K562 (cell line): ENCODE measurements at regions not wholly inside any gene's neighbourhood (a gene's known extent, or its start where the extent isn't known, plus 50 kb on each side); places are given as distances from the start of the nearest gene placed in this dataset.

ENCODE experiments used
- ATAC-seq: fragments of 200-7000 bp; cut with Tn5 transposase; 3 replicates; pipeline ENCODE4 v1.9.1; 2020; ENCODE audit warnings: moderate library complexity
- BruUV-seq: library from RNA; stranded (reverse); fragments of 400-500 nt; replicated peaks from 2 replicates; lab custom pipeline; 2021; lab: Mats Ljungman, UMichigan
- CTCF ChIA-PET: fragments of 300-600 bp; formaldehyde crosslinking; extraction: SDS; loops from one replicate; lab custom pipeline; 2021; ENCODE audit warnings: low intra/inter-chr PET ratio; lab: Yijun Ruan, JAX
- POLR2A ChIA-PET: fragments of 300-600, 350-650 bp; sonication (Branson Sonifier 250); formaldehyde crosslinking; extraction: SDS; loops from one replicate; lab custom pipeline; 2021; ENCODE audit warnings: antibody characterized with exemption, inconsistent platforms; lab: Yijun Ruan, JAX
- DNase-seq, 4 experiments: peaks; one replicate each; pipeline versions ENCODE4 v3.0.0 to v3.0.0-alpha.2; 2011 to 2018; ENCODE audit warnings: low spot score in 3 of 4, mixed read lengths in 3 of 4; ENCODE audit errors: extremely low read depth in 1 of 4
- FAIRE-seq: peaks from 2 replicates; lab custom pipeline; 2011; peaks lifted over from hg19 to GRCh38; lab: Jason Lieb, UNC
- H2AFZ ChIP-seq: 2 replicates; pipeline ENCODE4 v1.6.0; 2011; ENCODE audit warnings: low read depth, low read length, control low read depth, inconsistent platforms
- H3K27ac ChIP-seq: fragments of 200-600 bp; 3 replicates; pipeline ENCODE4 v1.8.0; 2011; ENCODE audit warnings: low read depth, mild to moderate bottlenecking, control low read depth, inconsistent platforms, low read length, moderate library complexity, mixed read lengths; ENCODE audit errors: extremely low read depth
- H3K27me3 ChIP-seq, 2 experiments: fragments of 300-600 bp in 1 of 2; 2 replicates in 1 of 2; 3 replicates in 1 of 2; pipeline versions ENCODE4 v1.6.0 to v1.8.0; 2011; ENCODE audit warnings: inconsistent platforms in 2 of 2, low read length in 2 of 2, mild to moderate bottlenecking in 1 of 2, mixed read lengths in 1 of 2, moderate library complexity in 1 of 2; ENCODE audit not compliant: control insufficient read depth in 2 of 2, insufficient read depth in 2 of 2
- H3K36me3 ChIP-seq: fragments of 300-600 bp; 3 replicates; pipeline ENCODE4 v1.8.0; 2011; ENCODE audit warnings: mild to moderate bottlenecking, low read length, inconsistent platforms; ENCODE audit not compliant: control insufficient read depth, insufficient read depth
- H3K4me1 ChIP-seq, 2 experiments: fragments of 200-600 bp in 1 of 2; replicated peaks in 1 of 2; 2 replicates in 1 of 2; 3 replicates in 1 of 2; pipeline versions ENCODE4 v1.5.1 to v1.8.0; 2011; ENCODE audit warnings: inconsistent platforms in 2 of 2, low read length in 2 of 2, mild to moderate bottlenecking in 1 of 2, mixed read lengths in 1 of 2, moderate library complexity in 1 of 2; ENCODE audit not compliant: control insufficient read depth in 2 of 2, insufficient read depth in 2 of 2
- H3K4me2 ChIP-seq: 2 replicates; pipeline ENCODE4 v1.6.1; 2011; ENCODE audit warnings: low read length, control low read depth, inconsistent platforms, mixed read lengths; ENCODE audit not compliant: insufficient read depth
- H3K4me3 ChIP-seq: fragments of 200-600 bp; sonication (generic), shearing (Covaris generic); 2 replicates; pipeline ENCODE4 v1.5.1; 2016; ENCODE audit warnings: control low read depth, inconsistent platforms
- H3K79me2 ChIP-seq: fragments of 200-600 bp; 3 replicates; pipeline ENCODE4 v1.8.0; 2011; ENCODE audit warnings: low read length, inconsistent platforms; ENCODE audit not compliant: control insufficient read depth, insufficient read depth
- H3K9ac ChIP-seq, 2 experiments: 2 replicates each; pipeline versions ENCODE4 v1.6.0 to v1.6.1; 2011; ENCODE audit warnings: low read depth in 2 of 2, low read length in 2 of 2, control low read depth in 1 of 2, inconsistent platforms in 1 of 2, mild to moderate bottlenecking in 1 of 2, mixed read lengths in 1 of 2; ENCODE audit not compliant: insufficient read depth in 1 of 2
- H3K9me1 ChIP-seq: one replicate; pipeline ENCODE4 v1.6.0; 2011; ENCODE audit warnings: inconsistent platforms, mild to moderate bottlenecking, low read length, moderate library complexity; ENCODE audit not compliant: control insufficient read depth, insufficient read depth
- H3K9me3 ChIP-seq: replicated peaks from 2 replicates; pipeline ENCODE4 v1.5.1; 2011; ENCODE audit warnings: low read depth, low read length, inconsistent platforms; ENCODE audit not compliant: control insufficient read depth, insufficient read depth
- H4K20me1 ChIP-seq: replicated peaks from 2 replicates; pipeline ENCODE4 v1.6.1; 2011; ENCODE audit warnings: low read length, inconsistent platforms, mixed read lengths; ENCODE audit not compliant: control insufficient read depth, insufficient read depth
- ARID1B ChIP-seq: fragments of 450-650 bp; IDR thresholded peaks from 2 replicates; pipeline ENCODE4 v1.6.1; 2016; ENCODE audit warnings: antibody characterized with exemption, mild to moderate bottlenecking, inconsistent platforms
- CBFA2T3 ChIP-seq: fragments of 450-650 bp; IDR thresholded peaks from 2 replicates; pipeline ENCODE4 v1.6.1; 2017
- DPF2 ChIP-seq: fragments of 450-650 bp; IDR thresholded peaks from 2 replicates; pipeline ENCODE4 v1.6.1; 2016
- ELF1 ChIP-seq: fragments of 200-800 bp; sonication (Bioruptor generic); IDR thresholded peaks from 2 replicates; pipeline ENCODE4 v1.6.1; 2016; ENCODE audit warnings: missing genetic modification characterization, missing compliant biosample characterization
- GATA2 ChIP-seq: sonication (generic); formaldehyde crosslinking; IDR thresholded peaks from 2 replicates; pipeline ENCODE4 v1.4.0; 2020; ENCODE audit warnings: mild to moderate bottlenecking, missing genetic modification reagents
- HDAC2 ChIP-seq: fragments of 450-650 bp; IDR thresholded peaks from 2 replicates; pipeline ENCODE4 v1.6.1; 2016; ENCODE audit warnings: mild to moderate bottlenecking
- HOXB6 ChIP-seq: fragments of 250-450 bp; sonication (Bioruptor Pico); IDR thresholded peaks from 2 replicates; pipeline ENCODE4 v1.5.1; 2022; ENCODE audit warnings: mild to moderate bottlenecking, borderline replicate concordance
- JUND ChIP-seq, 2 experiments: IDR thresholded peaks; 2 replicates in 1 of 2; 3 replicates in 1 of 2; pipeline ENCODE4 v1.6.1; 2011; ENCODE audit warnings: borderline replicate concordance in 2 of 2, low read depth in 2 of 2, low read length in 2 of 2, improper control_type of control experiment in 1 of 2, missing biosample characterization in 1 of 2, missing genetic modification characterization in 1 of 2, missing genetic modification reagents in 1 of 2
- NBN ChIP-seq: fragments of 450-650 bp; IDR thresholded peaks from 2 replicates; pipeline ENCODE4 v1.6.1; 2016; ENCODE audit warnings: low read depth, mild to moderate bottlenecking
- NFIC ChIP-seq: fragments of 450-650 bp; IDR thresholded peaks from 2 replicates; pipeline ENCODE4 v1.6.1; 2017; ENCODE audit warnings: mild to moderate bottlenecking, inconsistent platforms
- RCOR1 ChIP-seq, 2 experiments: IDR thresholded peaks; 2 replicates each; pipeline ENCODE4 v1.6.1; 2012; ENCODE audit warnings: low read depth in 2 of 2, low read length in 2 of 2, borderline replicate concordance in 1 of 2, improper control_type of control experiment in 1 of 2
- RFX1 ChIP-seq: fragments of 450-650 bp; IDR thresholded peaks from 2 replicates; pipeline ENCODE4 v1.6.1; 2016; ENCODE audit warnings: mild to moderate bottlenecking, moderate library complexity
- SMARCA4 ChIP-seq: fragments of 450-650 bp; IDR thresholded peaks from 2 replicates; pipeline ENCODE4 v1.6.1; 2016
- SMARCE1 ChIP-seq: fragments of 450-650 bp; IDR thresholded peaks from 2 replicates; pipeline ENCODE4 v1.7.1; 2016; ENCODE audit warnings: mild to moderate bottlenecking
- ZEB2 ChIP-seq: fragments of 450-650 bp; IDR thresholded peaks from 2 replicates; pipeline ENCODE4 v1.6.1; 2016
- WGBS: fragments of 100-300 bp; shearing (Covaris generic); methylation state at CpG from one replicate; pipeline ENCODE4 v1.1.6; 2016; ENCODE audit warnings: low coverage, mixed read lengths; ENCODE audit not compliant: insufficient coverage; ENCODE audit errors: missing lambda C conversion rate; 5-methylcytosine and 5-hydroxymethylcytosine counted together
- in situ Hi-C: fragments of 300-500 bp; cut with MboI; formaldehyde crosslinking; loops from 4 replicates; pipeline ENCODE4 v1.15.0; 2018; ENCODE audit warnings: inconsistent platforms, mixed read lengths
- intact Hi-C: fragments of 100-400 bp; cut with micrococcal nuclease; formaldehyde crosslinking; loops from 2 replicates; pipeline ENCODE4 v1.14.2; 2022
- TF ChIP-seq, protein P1 (sequence below): fragments of 450-650 bp; formaldehyde crosslinking; IDR thresholded peaks from 2 replicates; pipeline ENCODE4 v1.4.0; 2020; ENCODE audit warnings: mild to moderate bottlenecking, moderate library complexity

DNA sequence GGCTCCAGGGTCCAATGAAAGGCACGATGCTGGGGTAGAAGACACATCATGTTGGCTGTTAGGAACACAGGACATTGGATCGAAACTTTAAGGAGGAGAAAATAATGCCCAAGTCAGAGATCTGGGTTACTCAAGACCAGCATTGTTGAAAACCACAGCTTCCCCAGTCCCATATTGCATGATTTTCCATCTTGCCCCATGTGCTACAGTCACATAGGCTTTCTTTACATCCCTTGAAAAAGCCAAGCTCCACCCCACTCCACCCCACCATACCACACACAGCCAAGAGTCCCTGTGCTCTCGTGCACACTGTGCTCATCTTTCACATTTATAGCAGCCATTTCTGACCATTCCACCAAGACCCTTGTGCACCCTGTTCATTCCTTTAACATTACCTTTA is 636.2 kb downstream of the DIAPH3 start:
- ChIA-PET CTCF (no interaction called here), POLR2A (interaction anchor here (0.8 kb wide), 1 partner anchor 12 kb away, joined by 3 read pairs; no protein-coding TSS in a partner anchor)
- H3K27ac ChIP-seq, result no peak overlapping the region
- H3K9me1 ChIP-seq, result no peaks in the 10 kb centered on the region
- DNase-seq (no peak), ATAC-seq (no peak), FAIRE-seq (no peak)
- 19% methylated on average over 3 of the region's 3 CpGs for WGBS
- no peak overlapping the region for H3K9ac ChIP-seq
- TF ChIP-seq, protein P1, sequence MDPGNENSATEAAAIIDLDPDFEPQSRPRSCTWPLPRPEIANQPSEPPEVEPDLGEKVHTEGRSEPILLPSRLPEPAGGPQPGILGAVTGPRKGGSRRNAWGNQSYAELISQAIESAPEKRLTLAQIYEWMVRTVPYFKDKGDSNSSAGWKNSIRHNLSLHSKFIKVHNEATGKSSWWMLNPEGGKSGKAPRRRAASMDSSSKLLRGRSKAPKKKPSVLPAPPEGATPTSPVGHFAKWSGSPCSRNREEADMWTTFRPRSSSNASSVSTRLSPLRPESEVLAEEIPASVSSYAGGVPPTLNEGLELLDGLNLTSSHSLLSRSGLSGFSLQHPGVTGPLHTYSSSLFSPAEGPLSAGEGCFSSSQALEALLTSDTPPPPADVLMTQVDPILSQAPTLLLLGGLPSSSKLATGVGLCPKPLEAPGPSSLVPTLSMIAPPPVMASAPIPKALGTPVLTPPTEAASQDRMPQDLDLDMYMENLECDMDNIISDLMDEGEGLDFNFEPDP (CRISPR knock-in tag), result no peak
- H3K79me2 ChIP-seq, result no peaks in the 10 kb centered on the region
- intact Hi-C loops (no loop called here), in situ Hi-C loops (no loop called here)
- BruUV-seq, result no TSS peak
- H3K27me3 ChIP-seq, result no peaks in the 10 kb centered on the region
- H3K4me2 ChIP-seq, result no peak overlapping the region
- no peak overlapping the region for H3K4me3 ChIP-seq
- no peaks in the 10 kb centered on the region for H4K20me1 ChIP-seq
- H3K36me3 ChIP-seq, result no peaks in the 10 kb centered on the region
- H3K9me3 ChIP-seq, result no peaks in the 10 kb centered on the region
- H3K4me1 ChIP-seq, result peaks cover 0 to 10% of the 10 kb centered on the region in 2 experiments; a peak in 3 of 5 replicates
- H2AFZ ChIP-seq, result no peak overlapping the region

DNA sequence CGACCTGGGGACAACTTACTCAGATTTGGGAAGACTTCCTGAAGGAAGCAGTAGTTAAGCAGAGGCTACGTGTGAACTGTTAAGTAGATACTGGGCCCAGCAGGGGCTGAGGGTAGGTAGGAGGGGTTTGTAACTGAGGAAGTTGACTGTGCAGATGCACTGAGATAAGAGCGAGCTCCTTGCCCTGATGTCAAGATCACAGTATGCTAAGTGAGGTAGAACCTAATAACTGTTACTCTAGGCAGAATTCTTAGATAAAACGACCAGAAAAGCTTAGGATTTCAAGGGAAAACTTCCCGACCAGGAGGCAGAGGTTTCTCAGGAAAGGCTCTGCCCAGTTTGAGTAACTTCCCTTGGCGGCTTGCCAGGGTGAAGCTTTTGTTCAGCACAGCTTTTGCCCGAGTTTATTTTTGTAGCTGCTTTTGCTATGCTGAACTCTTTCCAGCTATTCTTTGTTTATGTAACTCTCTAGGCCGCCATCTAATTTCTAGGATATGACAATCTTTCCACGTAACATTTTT is 632.1 kb downstream of the DIAPH3 start:
- Histone ChIP-seq H3K27me3 (no peaks in the 10 kb centered on the region), H2AFZ (peak overlapping the region; percentile 85), H3K9me1 (no peaks in the 10 kb centered on the region), H3K9ac (peak overlapping the region in 1 of 2 experiments; percentile 47; a peak in 2 of 4 replicates), H4K20me1 (no peaks in the 10 kb centered on the region), H3K4me3 (no peak overlapping the region), H3K36me3 (no peaks in the 10 kb centered on the region), H3K79me2 (no peaks in the 10 kb centered on the region), H3K9me3 (no peaks in the 10 kb centered on the region), H3K27ac (peak overlapping the region; percentile 78), H3K4me1 (peaks cover 0 to 10% of the 10 kb centered on the region in 2 experiments; a peak in 3 of 5 replicates), H3K4me2 (peak overlapping the region; percentile 64)
- ChIA-PET POLR2A (interaction anchor here (1.2 to 1.5 kb wide), 2 partner anchors 8 to 10 kb away, joined by 3 to 5 read pairs; no protein-coding TSS in a partner anchor), CTCF (no interaction called here)
- intact Hi-C loops, result no loop called here
- no TSS peak for BruUV-seq
- in situ Hi-C loops, result no loop called here
- FAIRE-seq, result peak; percentile 88
- DNase-seq, result peak; percentile 8 to 79 (median 34)
- WGBS, result under 1% methylated on average over 8 of the region's 9 CpGs
- ATAC-seq, result peak; percentile 99
- TF ChIP-seq ELF1 (tag) (peak; percentile 52; the same call in 1 of the 2 replicates), HDAC2 (peak; percentile 45; the same call in 1 of the 2 replicates), JUND (IDR thresholded peaks at IDR 0.05; ENCODE audit: borderline replicate concordance, low read depth, low read length) (peak; percentile 59), JUND (tag; IDR thresholded peaks at IDR 0.05; ENCODE audit: borderline replicate concordance, low read depth, low read length) (no peak; the same call in 2 of the 3 replicates), GATA2 (CRISPR knock-in tag) (peak; percentile 58; the same call in 1 of the 2 replicates), NFIC (peak; percentile 91), NBN (peak; percentile 39; the same call in 1 of the 2 replicates), RCOR1 (IDR thresholded peaks at IDR 0.05; ENCODE audit: borderline replicate concordance in 1 of 2, low read depth in 2 of 2, low read length in 2 of 2) (peak in 1 of 2 experiments; percentile 69; a peak in 1 of 4 replicates), SMARCA4 (0 out of 2 replicates have a peak, but pooled peaks have one; percentile 19), CBFA2T3 (peak; percentile 26; the same call in 1 of the 2 replicates), ZEB2 (0 out of 2 replicates have a peak, but pooled peaks have one; percentile 41), RFX1 (0 out of 2 replicates have a peak, but pooled peaks have one; percentile 11), HOXB6 (no peak), ARID1B (peak; percentile 52), SMARCE1 (peak; percentile 47; the same call in 1 of the 2 replicates), DPF2 (peak; percentile 57; the same call in 1 of the 2 replicates)
